ENCODE measurements at regions not wholly inside any gene's neighbourhood (a gene's known extent, or its start where the extent isn't known, plus 50 kb on each side); places are given as distances from the start of the nearest gene placed in this dataset.

- TF ChIP-seq CTCF (IDR thresholded peaks at IDR 0.05; ENCODE audit: low read depth, low read length): no peak
- Histone ChIP-seq H3K4me1 (no peaks in the 10 kb centered on the region), H3K4me3 (ENCODE audit: low read depth, low read length) (no peak overlapping the region), H3K36me3 (no peaks in the 10 kb centered on the region), H3K27me3 (no peaks in the 10 kb centered on the region), H3K9me3 (no peaks in the 10 kb centered on the region)
- no peak for DNase-seq
These were observed 129.5 kb upstream of the ZNF804A start for GRCh38 chr2:184468826-184469225.

- H3K36me3 ChIP-seq: no peaks in the 10 kb centered on the region
- H3K4me3 ChIP-seq (ENCODE audit: low read depth, low read length): no peak overlapping the region
- no peaks in the 10 kb centered on the region for H3K27me3 ChIP-seq
- H3K9me3 ChIP-seq: no peaks in the 10 kb centered on the region
- H3K4me1 ChIP-seq: no peaks in the 10 kb centered on the region
- TF ChIP-seq CTCF (IDR thresholded peaks at IDR 0.05; ENCODE audit: low read depth, low read length): no peak
- DNase-seq: no peak
These were observed 125.8 kb upstream of the ZNF804A start for GRCh38 chr2:184472481-184472880.

GRCh38 chr2:184481865-184482264, 116.5 kb upstream of the ZNF804A start:
- no peaks in the 10 kb centered on the region for H3K4me1 ChIP-seq
- no peak for TF ChIP-seq CTCF (IDR thresholded peaks at IDR 0.05; ENCODE audit: low read depth, low read length)
- no peak for DNase-seq
- H3K4me3 ChIP-seq (ENCODE audit: low read depth, low read length): no peak overlapping the region
- H3K27me3 ChIP-seq: no peaks in the 10 kb centered on the region
- H3K36me3 ChIP-seq: no peaks in the 10 kb centered on the region
- no peaks in the 10 kb centered on the region for H3K9me3 ChIP-seq

- Histone ChIP-seq H3K4me3 (ENCODE audit: low read depth, low read length) (no peak overlapping the region), H3K36me3 (no peaks in the 10 kb centered on the region), H3K9me3 (no peaks in the 10 kb centered on the region), H3K4me1 (no peaks in the 10 kb centered on the region), H3K27me3 (no peaks in the 10 kb centered on the region)
- no peak for DNase-seq
- no peak for TF ChIP-seq CTCF (IDR thresholded peaks at IDR 0.05; ENCODE audit: low read depth, low read length)
These were observed 99.4 kb upstream of the ZNF804A start for GRCh38 chr2:184498936-184499335.

GRCh38 chr2:184504252-184504651, 94.1 kb upstream of the ZNF804A start:
- DNase-seq: no peak
- Histone ChIP-seq H3K4me3 (ENCODE audit: low read depth, low read length) (no peak overlapping the region), H3K4me1 (no peaks in the 10 kb centered on the region), H3K9me3 (no peaks in the 10 kb centered on the region), H3K27me3 (no peaks in the 10 kb centered on the region), H3K36me3 (no peaks in the 10 kb centered on the region)
- no peak for TF ChIP-seq CTCF (IDR thresholded peaks at IDR 0.05; ENCODE audit: low read depth, low read length)

GRCh38 chr2:184507254-184507653, 91.1 kb upstream of the ZNF804A start:
- Histone ChIP-seq H3K36me3 (no peaks in the 10 kb centered on the region), H3K4me1 (no peaks in the 10 kb centered on the region), H3K27me3 (no peaks in the 10 kb centered on the region), H3K9me3 (no peaks in the 10 kb centered on the region), H3K4me3 (ENCODE audit: low read depth, low read length) (no peak overlapping the region)
- TF ChIP-seq CTCF (IDR thresholded peaks at IDR 0.05; ENCODE audit: low read depth, low read length): no peak
- no peak for DNase-seq
